Kidney epithelial cell (primary cell): ENCODE measurements at regions not wholly inside any gene's neighbourhood (a gene's known extent, or its start where the extent isn't known, plus 50 kb on each side); places are given as distances from the start of the nearest gene placed in this dataset.

Experiments used
- DNase-seq: peaks from one replicate; pipeline ENCODE4 v3.0.0-alpha.2; 2010; ENCODE audit warnings: low read depth
- H3K27me3 ChIP-seq: 2 replicates; pipeline ENCODE4 v1.6.0; 2011; ENCODE audit warnings: low read length; ENCODE audit not compliant: control insufficient read depth, insufficient read depth
- H3K36me3 ChIP-seq: 2 replicates; pipeline ENCODE4 v1.5.1; 2011; ENCODE audit warnings: low read length; ENCODE audit not compliant: control insufficient read depth, insufficient read depth
- H3K4me3 ChIP-seq: 2 replicates; pipeline ENCODE4 v1.5.1; 2011; ENCODE audit warnings: low read depth, mild to moderate bottlenecking, control low read depth, low read length
- CTCF ChIP-seq: IDR thresholded peaks from 2 replicates; pipeline ENCODE4 v1.5.1; 2011; ENCODE audit warnings: mild to moderate bottlenecking, moderate library complexity, low read length, control low read depth, inconsistent platforms; ENCODE audit not compliant: insufficient read depth, poor library complexity, severe bottlenecking

GRCh38 chr3:145869958-145870357 is 291.0 kb downstream of the PLOD2 start:
- Histone ChIP-seq H3K4me3 (no peak overlapping the region), H3K36me3 (no peaks in the 10 kb centered on the region), H3K27me3 (no peaks in the 10 kb centered on the region)
- TF ChIP-seq CTCF, result no peak
- DNase-seq, result no peak

- H3K27me3 ChIP-seq, result no peaks in the 10 kb centered on the region
- H3K4me3 ChIP-seq, result no peak overlapping the region
- H3K36me3 ChIP-seq, result no peaks in the 10 kb centered on the region
- no peak for DNase-seq
- TF ChIP-seq CTCF, result no peak
Measured at GRCh38 chr3:145882436-145882835, 278.5 kb downstream of the PLOD2 start.

- no peak for DNase-seq
- no peaks in the 10 kb centered on the region for H3K36me3 ChIP-seq
- TF ChIP-seq CTCF, result no peak
- no peak overlapping the region for H3K4me3 ChIP-seq
- no peaks in the 10 kb centered on the region for H3K27me3 ChIP-seq
Measured at GRCh38 chr3:145889730-145890129, 271.3 kb downstream of the PLOD2 start.

- DNase-seq, result no peak
- H3K36me3 ChIP-seq, result no peaks in the 10 kb centered on the region
- TF ChIP-seq CTCF, result no peak
- no peak overlapping the region for H3K4me3 ChIP-seq
- no peaks in the 10 kb centered on the region for H3K27me3 ChIP-seq
Measured at GRCh38 chr3:145892869-145893268, 268.1 kb downstream of the PLOD2 start.

- Histone ChIP-seq H3K27me3 (no peaks in the 10 kb centered on the region), H3K36me3 (no peaks in the 10 kb centered on the region), H3K4me3 (no peak overlapping the region)
- no peak for DNase-seq
- no peak for TF ChIP-seq CTCF
Measured at GRCh38 chr3:145893331-145893730, 267.7 kb downstream of the PLOD2 start.

GRCh38 chr3:145898487-145898886 is 262.5 kb downstream of the PLOD2 start:
- Histone ChIP-seq H3K4me3 (no peak overlapping the region), H3K27me3 (no peaks in the 10 kb centered on the region), H3K36me3 (no peaks in the 10 kb centered on the region)
- no peak for TF ChIP-seq CTCF
- DNase-seq, result no peak
